Natural killer cell (primary cell): ENCODE measurements at regions not wholly inside any gene's neighbourhood (a gene's known extent, or its start where the extent isn't known, plus 50 kb on each side); places are given as distances from the start of the nearest gene placed in this dataset.

Experiments used
- ATAC-seq, 3 donors: fragments of 150-1000 bp in 2 of 3; fragments of 200-7000 bp in 1 of 3; cut with Tn5 transposase; 1 replicate in 1 of 3; 2 replicates in 2 of 3; pipeline ENCODE4 v1.10.0; 2021; ENCODE audit warnings: mild to moderate bottlenecking in 2 of 3, moderate library complexity in 2 of 3
- DNase-seq, 2 donors: peaks; one replicate each; pipeline versions ENCODE4 v3.0.0 to v3.0.0-alpha.2; 2013 to 2021; ENCODE audit warnings: mixed read lengths in 1 of 2
- H3K27ac ChIP-seq: one replicate; pipeline ENCODE4 v1.5.1; 2013; ENCODE audit warnings: mild to moderate bottlenecking, low read length
- H3K27me3 ChIP-seq: one replicate; pipeline ENCODE4 v1.6.1; 2013; ENCODE audit warnings: low read length; ENCODE audit not compliant: control insufficient read depth, insufficient read depth
- H3K36me3 ChIP-seq: one replicate; pipeline ENCODE4 v1.6.1; 2013; ENCODE audit warnings: low read length; ENCODE audit not compliant: control insufficient read depth, insufficient read depth
- H3K4me1 ChIP-seq: one replicate; pipeline ENCODE4 v1.6.1; 2013; ENCODE audit warnings: low read length; ENCODE audit not compliant: control insufficient read depth, insufficient read depth
- H3K4me3 ChIP-seq: one replicate; pipeline ENCODE4 v1.5.1; 2013; ENCODE audit warnings: low read length
- H3K9me3 ChIP-seq: one replicate; pipeline ENCODE4 v1.6.1; 2013; ENCODE audit warnings: low read length; ENCODE audit not compliant: control insufficient read depth, insufficient read depth
- H3K27ac Mint-ChIP-seq, 2 donors: one replicate each; pipeline ENCODE4 v1.8.0; 2022; ENCODE audit warnings: mild to moderate bottlenecking in 2 of 2, mixed read lengths in 2 of 2, moderate library complexity in 1 of 2
- H3K27me3 Mint-ChIP-seq, 2 donors: one replicate each; pipeline ENCODE4 v1.8.0; 2022; ENCODE audit warnings: low read depth in 2 of 2, mixed read lengths in 2 of 2
- H3K36me3 Mint-ChIP-seq: one replicate; pipeline ENCODE4 v1.8.0; 2022; ENCODE audit warnings: mixed read lengths
- H3K4me1 Mint-ChIP-seq, 2 donors: one replicate each; pipeline ENCODE4 v1.8.0; 2022; ENCODE audit warnings: mixed read lengths in 2 of 2
- H3K4me3 Mint-ChIP-seq: one replicate; pipeline ENCODE4 v1.8.0; 2022; ENCODE audit warnings: mild to moderate bottlenecking, moderate library complexity, mixed read lengths
- H3K9me3 Mint-ChIP-seq, 2 donors: one replicate each; pipeline ENCODE4 v1.8.0; 2022; ENCODE audit warnings: mixed read lengths in 2 of 2
- CTCF ChIP-seq: fragments of 200-600 bp; IDR thresholded peaks from one replicate; pipeline ENCODE4 v1.8.0; 2022; ENCODE audit warnings: antibody characterized with exemption
- WGBS: methylation state at CpG from one replicate; pipeline ENCODE4 v1.1.7; 2013; ENCODE audit warnings: missing lambda C conversion rate; ENCODE audit not compliant: insufficient coverage; 5-methylcytosine and 5-hydroxymethylcytosine counted together
- intact Hi-C: fragments of 100-400 bp; cut with micrococcal nuclease; formaldehyde crosslinking; loops from one replicate; pipeline ENCODE4 v1.14.2; 2022

GRCh38 chr3:144369129-144369879 is 397.7 kb downstream of the DIPK2A start:
- intact Hi-C loops = no loop called here
- no peaks in the 10 kb centered on the region for H3K36me3 ChIP-seq
- DNase-seq (no peak), ATAC-seq (no peak)
- Mint-ChIP-seq H3K4me1 (no peaks in the 10 kb centered on the region), H3K4me3 (no peak overlapping the region), H3K27ac (no peak overlapping the region), H3K9me3 (peaks cover 21 to 31% of the 10 kb centered on the region in 2 donors), H3K27me3 (no peaks in the 10 kb centered on the region), H3K36me3 (no peaks in the 10 kb centered on the region)
- no peak for TF ChIP-seq CTCF
- H3K4me3 ChIP-seq = no peak overlapping the region
- H3K27me3 ChIP-seq = no peaks in the 10 kb centered on the region
- H3K9me3 ChIP-seq = peaks cover 11% of the 10 kb centered on the region
- H3K4me1 ChIP-seq = no peaks in the 10 kb centered on the region
- 64% methylated on average over 2 of the region's 2 CpGs for WGBS
- no peak overlapping the region for H3K27ac ChIP-seq

- Mint-ChIP-seq H3K4me3 (no peak overlapping the region), H3K9me3 (peaks cover 11 to 18% of the 10 kb centered on the region in 2 donors), H3K36me3 (no peaks in the 10 kb centered on the region), H3K4me1 (no peaks in the 10 kb centered on the region), H3K27me3 (no peaks in the 10 kb centered on the region), H3K27ac (no peak overlapping the region)
- Histone ChIP-seq H3K36me3 (no peaks in the 10 kb centered on the region), H3K27me3 (no peaks in the 10 kb centered on the region), H3K4me3 (no peak overlapping the region), H3K27ac (no peak overlapping the region), H3K4me1 (no peaks in the 10 kb centered on the region), H3K9me3 (no peaks in the 10 kb centered on the region)
- DNase-seq (no peak), ATAC-seq (no peak)
- intact Hi-C loops = no loop called here
- TF ChIP-seq CTCF = no peak
- no CpG with 5 or more reads among the region's 1 CpG for WGBS
Observed at GRCh38 chr3:144375088-144375487, 403.5 kb downstream of the DIPK2A start.

- no peaks in the 10 kb centered on the region for H3K36me3 ChIP-seq
- no peaks in the 10 kb centered on the region for H3K27me3 ChIP-seq
- 87% methylated on average over 4 of the region's 4 CpGs for WGBS
- H3K4me1 ChIP-seq = no peaks in the 10 kb centered on the region
- H3K9me3 Mint-ChIP-seq = peaks cover 0 to 2% of the 10 kb centered on the region in 2 donors
- H3K9me3 ChIP-seq = no peaks in the 10 kb centered on the region
- H3K27ac Mint-ChIP-seq = no peak overlapping the region
- H3K4me3 ChIP-seq = no peak overlapping the region
- H3K27ac ChIP-seq = no peak overlapping the region
- no peaks in the 10 kb centered on the region for H3K4me1 Mint-ChIP-seq
- H3K36me3 Mint-ChIP-seq = no peaks in the 10 kb centered on the region
- ATAC-seq (no peak), DNase-seq (no peak)
- no peak for TF ChIP-seq CTCF
- intact Hi-C loops = no loop called here
- no peak overlapping the region for H3K4me3 Mint-ChIP-seq
- no peaks in the 10 kb centered on the region for H3K27me3 Mint-ChIP-seq
Observed at GRCh38 chr3:144380849-144381248, 409.2 kb downstream of the DIPK2A start.

- no peak for ATAC-seq
- no peak overlapping the region for H3K27ac Mint-ChIP-seq
- H3K4me3 Mint-ChIP-seq = no peak overlapping the region
- WGBS = 90% methylated on average over 2 of the region's 3 CpGs
- H3K9me3 ChIP-seq = no peaks in the 10 kb centered on the region
- H3K36me3 Mint-ChIP-seq = no peaks in the 10 kb centered on the region
- no peak overlapping the region for H3K27ac ChIP-seq
- H3K4me3 ChIP-seq = no peak overlapping the region
- no peaks in the 10 kb centered on the region for H3K27me3 ChIP-seq
- H3K27me3 Mint-ChIP-seq = no peaks in the 10 kb centered on the region
- no peak for TF ChIP-seq CTCF
- peaks cover 0 to 2% of the 10 kb centered on the region in 2 donors for H3K9me3 Mint-ChIP-seq
- intact Hi-C loops = no loop called here
- H3K4me1 ChIP-seq = no peaks in the 10 kb centered on the region
- no peaks in the 10 kb centered on the region for H3K4me1 Mint-ChIP-seq
- H3K36me3 ChIP-seq = no peaks in the 10 kb centered on the region
- no peak for DNase-seq
Observed at GRCh38 chr3:144381607-144382006, 410.0 kb downstream of the DIPK2A start.
